ENCODE measurements at regions not wholly inside any gene's neighbourhood (a gene's known extent, or its start where the extent isn't known, plus 50 kb on each side); places are given as distances from the start of the nearest gene placed in this dataset.

DNA sequence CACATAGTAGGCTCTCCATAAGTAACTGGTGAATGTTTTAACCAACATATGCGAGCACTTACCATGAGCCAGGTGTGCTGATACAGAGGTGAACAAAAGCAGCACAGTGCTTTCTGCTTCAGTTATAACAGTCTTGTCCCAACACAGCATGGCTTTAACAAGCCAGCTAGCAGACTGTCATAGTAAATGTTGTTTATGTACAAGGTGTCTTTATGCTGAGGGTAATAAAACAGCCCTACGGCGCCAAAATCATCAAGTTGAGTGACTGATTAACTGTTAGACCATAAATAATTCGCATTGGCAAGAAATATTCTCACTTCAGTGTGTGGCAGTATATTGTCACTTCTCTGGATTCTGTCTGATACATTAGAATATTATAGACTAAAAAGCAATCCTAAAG lies 646.0 kb upstream of the CFAP20DC start:
- TF ChIP-seq, protein P1, sequence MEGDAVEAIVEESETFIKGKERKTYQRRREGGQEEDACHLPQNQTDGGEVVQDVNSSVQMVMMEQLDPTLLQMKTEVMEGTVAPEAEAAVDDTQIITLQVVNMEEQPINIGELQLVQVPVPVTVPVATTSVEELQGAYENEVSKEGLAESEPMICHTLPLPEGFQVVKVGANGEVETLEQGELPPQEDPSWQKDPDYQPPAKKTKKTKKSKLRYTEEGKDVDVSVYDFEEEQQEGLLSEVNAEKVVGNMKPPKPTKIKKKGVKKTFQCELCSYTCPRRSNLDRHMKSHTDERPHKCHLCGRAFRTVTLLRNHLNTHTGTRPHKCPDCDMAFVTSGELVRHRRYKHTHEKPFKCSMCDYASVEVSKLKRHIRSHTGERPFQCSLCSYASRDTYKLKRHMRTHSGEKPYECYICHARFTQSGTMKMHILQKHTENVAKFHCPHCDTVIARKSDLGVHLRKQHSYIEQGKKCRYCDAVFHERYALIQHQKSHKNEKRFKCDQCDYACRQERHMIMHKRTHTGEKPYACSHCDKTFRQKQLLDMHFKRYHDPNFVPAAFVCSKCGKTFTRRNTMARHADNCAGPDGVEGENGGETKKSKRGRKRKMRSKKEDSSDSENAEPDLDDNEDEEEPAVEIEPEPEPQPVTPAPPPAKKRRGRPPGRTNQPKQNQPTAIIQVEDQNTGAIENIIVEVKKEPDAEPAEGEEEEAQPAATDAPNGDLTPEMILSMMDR (IDR thresholded peaks at IDR 0.05) = no peak
- TF ChIP-seq POLR2AphosphoS5 (IDR thresholded peaks at IDR 0.05) (no peak), POLR2A (IDR thresholded peaks at IDR 0.05) (no peak)
